GM12878 (cell line): ENCODE measurements at regions not wholly inside any gene's neighbourhood (a gene's known extent, or its start where the extent isn't known, plus 50 kb on each side); places are given as distances from the start of the nearest gene placed in this dataset.

Experiments used
- ATAC-seq: fragments of 200-7000 bp; cut with Tn5 transposase; 3 replicates; pipeline ENCODE4 v1.9.1; 2020; ENCODE audit warnings: mild to moderate bottlenecking, moderate library complexity
- BruUV-seq: library from RNA; stranded (reverse); fragments of 400-500 nt; replicated peaks from 2 replicates; lab custom pipeline; 2021; lab: Mats Ljungman, UMichigan
- CTCF ChIA-PET: fragments of 300-600 bp; sonication (Branson Sonifier 250); formaldehyde crosslinking; extraction: SDS; loops from one replicate; lab custom pipeline; 2021; ENCODE audit warnings: inconsistent platforms; lab: Yijun Ruan, JAX
- POLR2A ChIA-PET: fragments of 350-600 bp; formaldehyde crosslinking; extraction: SDS; loops from one replicate; lab custom pipeline; 2021; ENCODE audit warnings: inconsistent platforms; lab: Charles Lee
- RAD21 ChIA-PET: fragments of 300-600 bp; sonication (Branson Sonifier 250); formaldehyde crosslinking; loops from one replicate; lab custom pipeline; 2023; ENCODE audit warnings: antibody characterized with exemption; ENCODE audit not compliant: unreplicated experiment; lab: Charles Lee
- SMC1A ChIA-PET: fragments of 300-600 bp; sonication (Branson Sonifier 250); formaldehyde crosslinking; loops from one replicate; lab custom pipeline; 2023; ENCODE audit not compliant: unreplicated experiment, uncharacterized antibody; lab: Charles Lee
- DNase-seq: peaks from one replicate; pipeline ENCODE4 v3.0.0-alpha.2; 2011; ENCODE audit warnings: low read depth, low spot score
- FAIRE-seq: peaks from 3 replicates; lab custom pipeline; 2011; peaks lifted over from hg19 to GRCh38; lab: Jason Lieb, UNC
- H2AFZ ChIP-seq: 2 replicates; pipeline ENCODE4 v1.6.0; 2011; ENCODE audit warnings: low read depth, low read length, control low read depth; ENCODE audit not compliant: control insufficient read depth
- H3K27ac ChIP-seq: 2 replicates; pipeline ENCODE4 v1.5.1; 2011; ENCODE audit warnings: control low read depth; ENCODE audit not compliant: control insufficient read depth, insufficient read depth
- H3K27me3 ChIP-seq, 2 experiments: replicated peaks in 1 of 2; 2 replicates each; pipeline versions ENCODE4 v1.6.0 to v1.6.1; 2011; ENCODE audit warnings: low read length in 1 of 2; ENCODE audit not compliant: control insufficient read depth in 2 of 2, insufficient read depth in 2 of 2
- H3K36me3 ChIP-seq, 2 experiments: 2 replicates each; pipeline ENCODE4 v1.5.1; 2011; ENCODE audit warnings: low read length in 1 of 2; ENCODE audit not compliant: control insufficient read depth in 2 of 2, insufficient read depth in 2 of 2
- H3K4me1 ChIP-seq: 2 replicates; pipeline ENCODE4 v1.6.1; 2011; ENCODE audit warnings: mild to moderate bottlenecking, low read length, moderate library complexity, mixed read lengths; ENCODE audit not compliant: control insufficient read depth, insufficient read depth
- H3K4me2 ChIP-seq: 2 replicates; pipeline ENCODE4 v1.6.0; 2011; ENCODE audit warnings: control low read depth; ENCODE audit not compliant: control insufficient read depth, insufficient read depth
- H3K4me3 ChIP-seq: fragments of 200-600 bp; sonication (generic); 2 replicates; pipeline ENCODE4 v1.5.1; 2016
- H3K79me2 ChIP-seq: 2 replicates; pipeline ENCODE4 v1.6.0; 2011; ENCODE audit warnings: low read length; ENCODE audit not compliant: control insufficient read depth, insufficient read depth
- H3K9ac ChIP-seq: 2 replicates; pipeline ENCODE4 v1.8.0; 2011; ENCODE audit warnings: low read length, control low read depth, mixed read lengths; ENCODE audit not compliant: control insufficient read depth, insufficient read depth
- H3K9me3 ChIP-seq: replicated peaks from 3 replicates; pipeline ENCODE4 v1.5.1; 2011; ENCODE audit warnings: mild to moderate bottlenecking, low read length; ENCODE audit not compliant: control insufficient read depth, insufficient read depth
- H4K20me1 ChIP-seq: 2 replicates; pipeline ENCODE4 v1.6.0; 2011; ENCODE audit not compliant: control insufficient read depth, insufficient read depth
- IKZF2 ChIP-seq, 2 experiments: fragments of 450-650 bp; IDR thresholded peaks; 2 replicates each; pipeline ENCODE4 v1.6.1; 2017; ENCODE audit warnings: mild to moderate bottlenecking in 2 of 2, moderate library complexity in 2 of 2
- in situ Hi-C: fragments of 300-500 bp; cut with MboI; formaldehyde crosslinking; loops from 9 replicates; pipeline ENCODE4 v1.14.3; 2018; ENCODE audit warnings: mixed read lengths
- intact Hi-C: fragments of 100-400 bp; cut with micrococcal nuclease; formaldehyde crosslinking; loops from one replicate; pipeline ENCODE4 v1.14.2; 2022; ENCODE audit not compliant: unreplicated experiment
- TF ChIP-seq, protein P1 (sequence below): IDR thresholded peaks from 2 replicates; pipeline ENCODE4 v1.6.1; 2011; ENCODE audit warnings: low read depth, low read length, improper control_type of control experiment, borderline replicate concordance
- TF ChIP-seq, protein P2 (sequence below): fragments of 450-650 bp; formaldehyde crosslinking; IDR thresholded peaks from 2 replicates; pipeline ENCODE4 v1.5.0; 2022; ENCODE audit warnings: mild to moderate bottlenecking, missing genetic modification characterization

DNA sequence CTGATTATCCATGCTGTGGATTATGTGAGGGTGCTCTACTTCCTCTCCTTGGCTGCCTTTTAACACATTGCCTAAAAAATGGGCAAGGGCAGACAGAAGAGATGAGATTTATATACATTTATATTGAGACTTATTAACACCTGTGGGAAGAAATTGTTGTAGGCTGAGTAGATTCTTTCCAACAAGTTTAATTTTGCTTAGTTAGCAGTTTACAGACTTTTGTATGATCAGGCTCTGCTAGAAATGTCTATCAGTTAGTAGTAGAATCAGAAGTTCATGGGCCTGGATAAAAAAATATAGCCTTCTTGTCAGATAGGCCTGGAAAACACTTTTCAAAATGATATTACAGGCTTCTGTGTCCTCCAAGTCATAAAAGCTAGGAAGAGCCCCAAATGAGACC, 111.3 kb upstream of the LEF1 start:
- POLR2A ChIA-PET: no interaction called here

More for the DNA sequence above, 111.3 kb upstream of the LEF1 start:
- ChIA-PET CTCF (no interaction called here), SMC1A (no interaction called here), RAD21 (no interaction called here)
- intact Hi-C loops (no loop called here), in situ Hi-C loops (no loop called here)
- H3K9ac ChIP-seq: no peak overlapping the region
- ATAC-seq (no peak), FAIRE-seq (no peak), DNase-seq (no peak)
- H2AFZ ChIP-seq: no peak overlapping the region
- no peak for TF ChIP-seq IKZF2 (IDR thresholded peaks at IDR 0.05)
- TF ChIP-seq, protein P1, sequence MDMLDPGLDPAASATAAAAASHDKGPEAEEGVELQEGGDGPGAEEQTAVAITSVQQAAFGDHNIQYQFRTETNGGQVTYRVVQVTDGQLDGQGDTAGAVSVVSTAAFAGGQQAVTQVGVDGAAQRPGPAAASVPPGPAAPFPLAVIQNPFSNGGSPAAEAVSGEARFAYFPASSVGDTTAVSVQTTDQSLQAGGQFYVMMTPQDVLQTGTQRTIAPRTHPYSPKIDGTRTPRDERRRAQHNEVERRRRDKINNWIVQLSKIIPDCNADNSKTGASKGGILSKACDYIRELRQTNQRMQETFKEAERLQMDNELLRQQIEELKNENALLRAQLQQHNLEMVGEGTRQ: no peak
- TF ChIP-seq, protein P2, sequence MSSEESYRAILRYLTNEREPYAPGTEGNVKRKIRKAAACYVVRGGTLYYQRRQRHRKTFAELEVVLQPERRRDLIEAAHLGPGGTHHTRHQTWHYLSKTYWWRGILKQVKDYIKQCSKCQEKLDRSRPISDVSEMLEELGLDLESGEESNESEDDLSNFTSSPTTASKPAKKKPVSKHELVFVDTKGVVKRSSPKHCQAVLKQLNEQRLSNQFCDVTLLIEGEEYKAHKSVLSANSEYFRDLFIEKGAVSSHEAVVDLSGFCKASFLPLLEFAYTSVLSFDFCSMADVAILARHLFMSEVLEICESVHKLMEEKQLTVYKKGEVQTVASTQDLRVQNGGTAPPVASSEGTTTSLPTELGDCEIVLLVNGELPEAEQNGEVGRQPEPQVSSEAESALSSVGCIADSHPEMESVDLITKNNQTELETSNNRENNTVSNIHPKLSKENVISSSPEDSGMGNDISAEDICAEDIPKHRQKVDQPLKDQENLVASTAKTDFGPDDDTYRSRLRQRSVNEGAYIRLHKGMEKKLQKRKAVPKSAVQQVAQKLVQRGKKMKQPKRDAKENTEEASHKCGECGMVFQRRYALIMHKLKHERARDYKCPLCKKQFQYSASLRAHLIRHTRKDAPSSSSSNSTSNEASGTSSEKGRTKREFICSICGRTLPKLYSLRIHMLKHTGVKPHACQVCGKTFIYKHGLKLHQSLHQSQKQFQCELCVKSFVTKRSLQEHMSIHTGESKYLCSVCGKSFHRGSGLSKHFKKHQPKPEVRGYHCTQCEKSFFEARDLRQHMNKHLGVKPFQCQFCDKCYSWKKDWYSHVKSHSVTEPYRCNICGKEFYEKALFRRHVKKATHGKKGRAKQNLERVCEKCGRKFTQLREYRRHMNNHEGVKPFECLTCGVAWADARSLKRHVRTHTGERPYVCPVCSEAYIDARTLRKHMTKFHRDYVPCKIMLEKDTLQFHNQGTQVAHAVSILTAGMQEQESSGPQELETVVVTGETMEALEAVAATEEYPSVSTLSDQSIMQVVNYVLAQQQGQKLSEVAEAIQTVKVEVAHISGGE (CRISPR knock-in tag): no peak
- H3K27me3 ChIP-seq: no peaks in the 10 kb centered on the region
- no peaks in the 10 kb centered on the region for H3K9me3 ChIP-seq
- no peak overlapping the region for H3K4me3 ChIP-seq
- H4K20me1 ChIP-seq: no peaks in the 10 kb centered on the region
- no peaks in the 10 kb centered on the region for H3K4me1 ChIP-seq
- H3K4me2 ChIP-seq: no peak overlapping the region
- no peak overlapping the region for H3K27ac ChIP-seq
- H3K79me2 ChIP-seq: no peaks in the 10 kb centered on the region
- no TSS peak for BruUV-seq
- no peaks in the 10 kb centered on the region for H3K36me3 ChIP-seq
